ENCODE measurements at regions not wholly inside any gene's neighbourhood (a gene's known extent, or its start where the extent isn't known, plus 50 kb on each side); places are given as distances from the start of the nearest gene placed in this dataset.
"Not testable (repeated sequence)": the region's sequence is repeated elsewhere in the genome, so short reads cannot be mapped to it uniquely, and the experiment has no call there.

DNA sequence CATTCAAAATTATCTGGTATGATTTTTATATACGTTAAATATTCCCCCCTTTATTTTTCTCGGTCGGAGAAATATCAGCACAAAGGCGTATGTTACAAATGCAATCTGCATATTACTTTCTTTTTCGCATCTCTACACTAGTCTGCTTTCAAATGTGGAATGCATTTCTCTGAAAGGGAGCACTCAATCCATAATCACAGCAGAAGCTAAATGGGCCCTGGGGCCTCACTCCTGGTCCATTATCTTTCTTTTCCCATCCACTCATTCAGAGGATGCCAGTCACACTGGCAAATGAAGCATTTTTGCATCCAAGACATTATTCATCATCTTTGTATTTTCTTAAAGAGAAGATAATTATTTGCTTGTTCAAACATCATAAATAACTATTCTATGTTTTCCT lies 295.2 kb upstream of the LRP1B start:
- Mint-ChIP-seq H3K9me3 (ENCODE audit: unreplicated experiment) (no peaks in the 10 kb centered on the region), H3K27me3 (ENCODE audit: unreplicated experiment) (no peaks in the 10 kb centered on the region), H3K4me1 (ENCODE audit: unreplicated experiment) (peaks cover 5% of the 10 kb centered on the region), H3K27ac (ENCODE audit: unreplicated experiment) (no peak overlapping the region), H3K36me3 (ENCODE audit: low read depth, unreplicated experiment) (no peaks in the 10 kb centered on the region), H3K4me3 (ENCODE audit: unreplicated experiment) (no peak overlapping the region)
- TF ChIP-seq CTCF (IDR thresholded peaks at IDR 0.05; ENCODE audit: unreplicated experiment), result no peak
- no peak for DNase-seq (ENCODE audit: low spot score)

GRCh38 chr2:142425551-142425950 lies 294.7 kb upstream of the LRP1B start:
- peaks cover 5% of the 10 kb centered on the region for H3K4me1 Mint-ChIP-seq (ENCODE audit: unreplicated experiment)
- H3K36me3 Mint-ChIP-seq (ENCODE audit: low read depth, unreplicated experiment), result no peaks in the 10 kb centered on the region
- H3K9me3 Mint-ChIP-seq (ENCODE audit: unreplicated experiment), result no peaks in the 10 kb centered on the region
- no peak overlapping the region for H3K27ac Mint-ChIP-seq (ENCODE audit: unreplicated experiment)
- no peak overlapping the region for H3K4me3 Mint-ChIP-seq (ENCODE audit: unreplicated experiment)
- DNase-seq (ENCODE audit: low spot score), result no peak
- TF ChIP-seq CTCF (IDR thresholded peaks at IDR 0.05; ENCODE audit: unreplicated experiment), result no peak
- H3K27me3 Mint-ChIP-seq (ENCODE audit: unreplicated experiment), result no peaks in the 10 kb centered on the region

DNA sequence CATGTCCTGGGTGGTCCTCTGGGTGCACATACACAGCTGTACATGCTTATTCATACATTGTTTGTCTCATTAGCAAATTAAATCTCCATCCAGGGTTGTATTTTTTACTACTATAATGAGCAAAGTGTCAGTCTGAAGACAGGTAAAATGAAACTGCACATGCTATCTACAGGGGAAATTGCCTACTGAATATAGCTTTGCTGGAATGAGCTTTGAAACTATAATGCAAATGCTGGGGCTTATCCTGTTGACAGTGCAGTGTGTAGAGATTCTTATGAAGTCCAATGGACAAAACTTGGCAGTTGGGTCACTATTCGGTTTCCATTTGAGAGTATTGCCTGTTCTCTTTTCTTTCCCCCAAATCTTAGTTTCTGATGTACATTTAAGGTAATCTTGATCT lies 292.8 kb upstream of the LRP1B start:
- no peaks in the 10 kb centered on the region for H3K36me3 Mint-ChIP-seq (ENCODE audit: low read depth, unreplicated experiment)
- H3K27me3 Mint-ChIP-seq (ENCODE audit: unreplicated experiment), result no peaks in the 10 kb centered on the region
- H3K9me3 Mint-ChIP-seq (ENCODE audit: unreplicated experiment), result no peaks in the 10 kb centered on the region
- H3K4me3 Mint-ChIP-seq (ENCODE audit: unreplicated experiment), result no peak overlapping the region
- DNase-seq (ENCODE audit: low spot score), result no peak
- TF ChIP-seq CTCF (IDR thresholded peaks at IDR 0.05; ENCODE audit: unreplicated experiment), result no peak
- peaks cover 5% of the 10 kb centered on the region for H3K4me1 Mint-ChIP-seq (ENCODE audit: unreplicated experiment)
- H3K27ac Mint-ChIP-seq (ENCODE audit: unreplicated experiment), result no peak overlapping the region

DNA sequence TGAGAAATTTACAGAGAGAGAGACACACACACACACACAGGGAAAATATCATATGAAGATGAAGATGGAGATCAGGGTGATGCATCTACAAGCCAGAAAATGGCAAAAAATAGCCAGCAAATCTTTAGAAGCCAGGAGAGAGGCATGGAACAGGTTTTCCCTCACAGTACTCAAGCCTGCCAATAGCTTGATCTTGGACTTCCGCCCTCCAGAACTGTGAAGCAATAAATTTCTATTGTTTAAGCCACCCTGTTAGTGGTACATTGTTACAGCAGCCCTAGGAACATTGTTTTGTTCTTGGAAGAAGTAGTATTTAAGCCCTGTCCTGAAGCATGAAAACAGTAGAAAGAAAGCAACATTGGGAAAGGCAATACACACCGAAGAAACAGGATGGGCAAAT lies 292.0 kb upstream of the LRP1B start:
- Mint-ChIP-seq H3K4me3 (ENCODE audit: unreplicated experiment) (no peak overlapping the region), H3K4me1 (ENCODE audit: unreplicated experiment) (peaks cover 5% of the 10 kb centered on the region), H3K27ac (ENCODE audit: unreplicated experiment) (no peak overlapping the region), H3K9me3 (ENCODE audit: unreplicated experiment) (no peaks in the 10 kb centered on the region), H3K36me3 (ENCODE audit: low read depth, unreplicated experiment) (no peaks in the 10 kb centered on the region), H3K27me3 (ENCODE audit: unreplicated experiment) (no peaks in the 10 kb centered on the region)
- TF ChIP-seq CTCF (IDR thresholded peaks at IDR 0.05; ENCODE audit: unreplicated experiment), result no peak
- no peak for DNase-seq (ENCODE audit: low spot score)

GRCh38 chr2:142422041-142422440 lies 291.2 kb upstream of the LRP1B start:
- H3K27ac Mint-ChIP-seq (ENCODE audit: unreplicated experiment), result no peak overlapping the region
- H3K36me3 Mint-ChIP-seq (ENCODE audit: low read depth, unreplicated experiment), result no peaks in the 10 kb centered on the region
- no peaks in the 10 kb centered on the region for H3K9me3 Mint-ChIP-seq (ENCODE audit: unreplicated experiment)
- no peak for DNase-seq (ENCODE audit: low spot score)
- no peaks in the 10 kb centered on the region for H3K27me3 Mint-ChIP-seq (ENCODE audit: unreplicated experiment)
- peaks cover 5% of the 10 kb centered on the region for H3K4me1 Mint-ChIP-seq (ENCODE audit: unreplicated experiment)
- TF ChIP-seq CTCF (IDR thresholded peaks at IDR 0.05; ENCODE audit: unreplicated experiment), result no peak
- H3K4me3 Mint-ChIP-seq (ENCODE audit: unreplicated experiment), result no peak overlapping the region

DNA sequence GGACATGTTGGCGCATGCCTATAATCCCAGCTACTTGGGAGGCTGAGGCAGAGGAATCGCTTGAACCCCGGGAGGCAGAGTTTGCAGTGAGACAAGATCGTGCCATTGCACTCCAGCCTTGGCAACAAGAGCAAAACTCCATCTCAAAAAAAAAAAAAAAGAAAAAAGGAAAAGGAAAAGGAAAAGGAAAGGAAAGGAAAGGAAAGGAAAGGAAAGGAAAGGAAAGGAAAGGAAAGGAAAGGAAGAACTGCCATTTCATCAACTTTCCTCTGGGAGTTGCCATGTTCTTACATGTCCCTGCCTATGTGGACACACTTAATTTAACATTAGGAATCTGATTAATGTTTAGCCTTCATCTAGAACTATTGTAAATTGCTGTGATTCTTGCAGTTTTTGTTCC lies 287.9 kb upstream of the LRP1B start:
- not testable (repeated sequence) for H3K36me3 Mint-ChIP-seq (ENCODE audit: low read depth, unreplicated experiment); H3K4me3 Mint-ChIP-seq (ENCODE audit: unreplicated experiment); H3K9me3 Mint-ChIP-seq (ENCODE audit: unreplicated experiment); H3K27ac Mint-ChIP-seq (ENCODE audit: unreplicated experiment); DNase-seq (ENCODE audit: low spot score); H3K27me3 Mint-ChIP-seq (ENCODE audit: unreplicated experiment); H3K4me1 Mint-ChIP-seq (ENCODE audit: unreplicated experiment)

All from endothelial cell (in vitro differentiated cells).